A549 (cell line): ENCODE measurements at regions not wholly inside any gene's neighbourhood (a gene's known extent, or its start where the extent isn't known, plus 50 kb on each side); places are given as distances from the start of the nearest gene placed in this dataset.

Experiments used
- ATAC-seq, 2 experiments: fragments of 200-7000 bp in 1 of 2; fragments of >200 bp in 1 of 2; cut with Nextera tagmentation in 1 of 2; cut with Tn5 transposase in 1 of 2; 3 replicates each; pipeline versions ENCODE4 v1.8.0 to v1.9.1; 2018 to 2020; ENCODE audit warnings: mild to moderate bottlenecking in 1 of 2, moderate library complexity in 1 of 2
- CTCF ChIA-PET: fragments of 300-600 bp; sonication (Branson Sonifier 250); formaldehyde crosslinking; extraction: SDS; loops from one replicate; lab custom pipeline; 2021; ENCODE audit warnings: antibody characterized with exemption, inconsistent platforms; lab: Yijun Ruan, JAX
- POLR2A ChIA-PET: fragments of 350-600 bp; formaldehyde crosslinking; extraction: SDS; loops from one replicate; lab custom pipeline; 2021; ENCODE audit warnings: antibody characterized with exemption, inconsistent platforms; lab: Yijun Ruan, JAX
- DNase-seq, 2 experiments: peaks; one replicate each; pipeline versions ENCODE4 v3.0.0 to v3.0.0-alpha.2; 2011 to 2016; ENCODE audit warnings: low read depth in 1 of 2, low spot score in 1 of 2
- FAIRE-seq: peaks from 2 replicates; lab custom pipeline; 2011; peaks lifted over from hg19 to GRCh38; lab: Jason Lieb, UNC
- H3K27ac ChIP-seq, 2 experiments: fragments of >200 bp; sonication (Bioruptor Twin); formaldehyde crosslinking; 3 replicates each; pipeline ENCODE4 v1.5.1; 2016 to 2017
- H3K4me1 ChIP-seq: fragments of >200 bp; sonication (Bioruptor Twin); formaldehyde crosslinking; 3 replicates; pipeline ENCODE4 v1.6.1; 2016
- H3K4me2 ChIP-seq: fragments of >200 bp; sonication (Bioruptor Twin); formaldehyde crosslinking; 3 replicates; pipeline ENCODE4 v1.6.1; 2016
- H3K4me3 ChIP-seq: fragments of >200 bp; sonication (Bioruptor Twin); formaldehyde crosslinking; 3 replicates; pipeline ENCODE4 v1.5.1; 2016
- H3K9me3 ChIP-seq: fragments of >200 bp; sonication (Bioruptor Twin); formaldehyde crosslinking; 3 replicates; pipeline ENCODE4 v1.6.1; 2016
- BHLHE40 ChIP-seq: IDR thresholded peaks from 2 replicates; pipeline ENCODE4 v1.6.1; 2012; ENCODE audit warnings: low read depth, low read length, inconsistent platforms
- CHD2 ChIP-seq: fragments of 150-350 bp; IDR thresholded peaks from 2 replicates; pipeline ENCODE4 v1.6.1; 2014; ENCODE audit warnings: low read length; ENCODE audit not compliant: partially characterized antibody
- CTCF ChIP-seq: fragments of >200 bp; sonication (Bioruptor Twin); formaldehyde crosslinking; IDR thresholded peaks from 3 replicates; pipeline ENCODE4 v1.5.1; 2016
- EHF ChIP-seq: fragments of 250-450 bp; sonication (Bioruptor Pico); IDR thresholded peaks from 2 replicates; pipeline ENCODE4 v1.5.0; 2020; ENCODE audit warnings: mild to moderate bottlenecking
- EHMT2 ChIP-seq: fragments of 200-600 bp; sonication (generic); IDR thresholded peaks from 2 replicates; pipeline ENCODE4 v1.6.1; 2016; ENCODE audit warnings: antibody characterized with exemption, low read depth, mild to moderate bottlenecking, moderate library complexity
- ELK1 ChIP-seq: fragments of 150-350 bp; IDR thresholded peaks from 2 replicates; pipeline ENCODE4 v1.6.1; 2014; ENCODE audit warnings: low read depth, mild to moderate bottlenecking, low read length
- EP300 ChIP-seq, 2 experiments: fragments of >200 bp; sonication (Bioruptor Twin); formaldehyde crosslinking; IDR thresholded peaks; 2 replicates in 1 of 2; 3 replicates in 1 of 2; pipeline ENCODE4 v1.6.1; 2016 to 2017
- ESRRA ChIP-seq: fragments of 150-350 bp; IDR thresholded peaks from 2 replicates; pipeline ENCODE4 v1.6.1; 2014; ENCODE audit warnings: mild to moderate bottlenecking, low read length, borderline replicate concordance
- FOSB ChIP-seq: fragments of 250-450 bp; sonication (Bioruptor Pico); IDR thresholded peaks from 2 replicates; pipeline ENCODE4 v1.5.0; 2020; ENCODE audit warnings: mild to moderate bottlenecking, moderate library complexity
- GATA3 ChIP-seq: IDR thresholded peaks from 2 replicates; pipeline ENCODE4 v1.6.1; 2012; ENCODE audit warnings: borderline replicate concordance
- HDAC2 ChIP-seq: fragments of 200-600 bp; sonication (generic); IDR thresholded peaks from 2 replicates; pipeline ENCODE4 v1.6.1; 2016
- HOXA7 ChIP-seq: fragments of 250-450 bp; sonication (Bioruptor Pico); IDR thresholded peaks from 2 replicates; pipeline ENCODE4 v1.5.0; 2020; ENCODE audit warnings: mild to moderate bottlenecking, moderate library complexity
- HOXB13 ChIP-seq: fragments of 250-450 bp; sonication (Bioruptor Pico); IDR thresholded peaks from 2 replicates; pipeline ENCODE4 v1.5.0; 2020; ENCODE audit warnings: low read depth, mild to moderate bottlenecking, moderate library complexity
- MAX ChIP-seq: IDR thresholded peaks from 2 replicates; pipeline ENCODE4 v1.6.1; 2012
- MYC ChIP-seq: IDR thresholded peaks from 2 replicates; pipeline ENCODE4 v1.6.1; 2012; ENCODE audit warnings: mild to moderate bottlenecking, inconsistent platforms, low read length, improper control_type of control experiment, borderline replicate concordance
- NPAS2 ChIP-seq: fragments of 250-450 bp; sonication (Bioruptor Pico); IDR thresholded peaks from 2 replicates; pipeline ENCODE4 v1.8.0; 2022; ENCODE audit warnings: mild to moderate bottlenecking, moderate library complexity, borderline replicate concordance
- PHF8 ChIP-seq: fragments of 200-600 bp; sonication (generic); IDR thresholded peaks from 2 replicates; pipeline ENCODE4 v1.6.1; 2016; ENCODE audit warnings: low read depth, mild to moderate bottlenecking, antibody characterized with exemption, moderate library complexity, borderline replicate concordance
- POLR2A ChIP-seq: IDR thresholded peaks from 2 replicates; pipeline ENCODE4 v1.6.1; 2012; ENCODE audit warnings: mild to moderate bottlenecking, low read length
- RAD21 ChIP-seq, 2 experiments: fragments of >200 bp in 1 of 2; sonication (Bioruptor Twin) in 1 of 2; formaldehyde crosslinking in 1 of 2; IDR thresholded peaks in 1 of 2; conservative IDR thresholded peaks in 1 of 2; 2 replicates in 1 of 2; 3 replicates in 1 of 2; pipeline ENCODE4 v1.6.1; 2012 to 2018; ENCODE audit warnings: inconsistent platforms in 1 of 2
- RCOR1 ChIP-seq: fragments of 150-350 bp; IDR thresholded peaks from 2 replicates; pipeline ENCODE4 v1.6.1; 2014; ENCODE audit warnings: antibody characterized with exemption, low read length, low read depth
- REST ChIP-seq: fragments of 200-600 bp; sonication (generic); IDR thresholded peaks from 2 replicates; pipeline ENCODE4 v1.6.1; 2016; ENCODE audit warnings: antibody characterized with exemption, mild to moderate bottlenecking, moderate library complexity
- RFX5 ChIP-seq: fragments of 450-650 bp; IDR thresholded peaks from 2 replicates; pipeline ENCODE4 v1.7.1; 2014; ENCODE audit warnings: antibody characterized with exemption, mild to moderate bottlenecking, moderate library complexity
- TFCP2L1 ChIP-seq: fragments of 250-450 bp; sonication (Bioruptor Pico); IDR thresholded peaks from 2 replicates; pipeline ENCODE4 v1.5.0; 2021; ENCODE audit warnings: mild to moderate bottlenecking
- TP53 ChIP-seq: fragments of 250-450 bp; sonication (Bioruptor Pico); IDR thresholded peaks from 2 replicates; pipeline ENCODE4 v1.5.0; 2021; ENCODE audit warnings: mild to moderate bottlenecking, moderate library complexity
- USF2 ChIP-seq: fragments of 450-650 bp; IDR thresholded peaks from 2 replicates; pipeline ENCODE4 v1.6.1; 2014; ENCODE audit warnings: antibody characterized with exemption
- ZC3H11A ChIP-seq: fragments of 450-650 bp; IDR thresholded peaks from 2 replicates; pipeline ENCODE4 v1.6.1; 2014; ENCODE audit warnings: antibody characterized with exemption, mild to moderate bottlenecking
- ZFP36 ChIP-seq: fragments of 450-650 bp; IDR thresholded peaks from 2 replicates; pipeline ENCODE4 v1.6.1; 2014; ENCODE audit warnings: borderline replicate concordance; ENCODE audit not compliant: partially characterized antibody
- ZSCAN20 ChIP-seq: fragments of 250-450 bp; sonication (Bioruptor Pico); IDR thresholded peaks from 2 replicates; pipeline ENCODE4 v1.8.0; 2022; ENCODE audit warnings: mild to moderate bottlenecking, moderate library complexity
- WGBS: methylation state at CpG from one replicate; pipeline ENCODE4 v1.1.6; 2017; ENCODE audit errors: missing lambda C conversion rate; 5-methylcytosine and 5-hydroxymethylcytosine counted together

GRCh38 chr3:111471831-111472230 lies 70.2 kb upstream of the CD96 start:
- DNase-seq (no peak), ATAC-seq (no peak), FAIRE-seq (no peak)
- POLR2A ChIA-PET = no interaction called here
- 0 out of 3 replicates have a peak, but pooled peaks cover 6% of the 10 kb centered on the region for H3K9me3 ChIP-seq
- 11% methylated on average over 2 of the region's 2 CpGs for WGBS
- H3K4me1 ChIP-seq = no peaks in the 10 kb centered on the region
- H3K27ac ChIP-seq = no peak overlapping the region
- TF ChIP-seq ESRRA = no peak
- no peak for TF ChIP-seq RAD21 (conservative IDR thresholded peaks at IDR 0.05 in 1 of 2, IDR thresholded peaks at IDR 0.05 in 1 of 2)
- TF ChIP-seq EP300 (IDR thresholded peaks at IDR 0.05) = no peak
- no peak for TF ChIP-seq HOXA7 (CRISPR knock-in tag)
- no peak for TF ChIP-seq REST
- TF ChIP-seq ZSCAN20 = no peak
- TF ChIP-seq FOSB (CRISPR knock-in tag) = no peak
- no peak for TF ChIP-seq EHMT2
- TF ChIP-seq TFCP2L1 (CRISPR knock-in tag) = no peak
- TF ChIP-seq RFX5 = no peak
- no peak for TF ChIP-seq ZFP36
- TF ChIP-seq ZC3H11A = no peak
- no peak for TF ChIP-seq MAX
- no peak for TF ChIP-seq GATA3
- TF ChIP-seq EHF = no peak
- TF ChIP-seq CHD2 = no peak
- no peak for TF ChIP-seq MYC
- no peak for TF ChIP-seq USF2
- CTCF ChIA-PET = interaction anchor here (0.6 kb wide), 1 partner anchor 1085 kb away, joined by 3 read pairs; no protein-coding TSS in a partner anchor
- H3K4me2 ChIP-seq = no peak overlapping the region
- H3K4me3 ChIP-seq = no peak overlapping the region

GRCh38 chr3:111472556-111472955 lies 69.4 kb upstream of the CD96 start:
- DNase-seq = no peak
- Histone ChIP-seq H3K4me2 (no peak overlapping the region), H3K4me3 (no peak overlapping the region), H3K27ac (no peak overlapping the region), H3K9me3 (0 out of 3 replicates have a peak, but pooled peaks cover 6% of the 10 kb centered on the region), H3K4me1 (no peaks in the 10 kb centered on the region)
- no peak for ATAC-seq
- FAIRE-seq = no peak
- CTCF ChIA-PET = no interaction called here
- WGBS = 8% methylated on average over 4 of the region's 4 CpGs
- POLR2A ChIA-PET = no interaction called here
- no peak for TF ChIP-seq ELK1
- TF ChIP-seq ZFP36 = no peak
- TF ChIP-seq NPAS2 (CRISPR knock-in tag) = no peak
- no peak for TF ChIP-seq RCOR1
- no peak for TF ChIP-seq CTCF
- no peak for TF ChIP-seq REST
- TF ChIP-seq TP53 = no peak
- TF ChIP-seq BHLHE40 = no peak
- no peak for TF ChIP-seq POLR2A
- TF ChIP-seq HDAC2 = no peak
- no peak for TF ChIP-seq HOXB13 (CRISPR knock-in tag)
- no peak for TF ChIP-seq PHF8
- no peak for TF ChIP-seq EHMT2
